ENCODE measurements at regions not wholly inside any gene's neighbourhood (a gene's known extent, or its start where the extent isn't known, plus 50 kb on each side); places are given as distances from the start of the nearest gene placed in this dataset.

- TF ChIP-seq CTCF (IDR thresholded peaks at IDR 0.05 in 2 of 3, conservative IDR thresholded peaks at IDR 0.05 in 1 of 3; ENCODE audit: control insufficient read depth in 2 of 3, extremely low read depth in 1 of 3, insufficient read depth in 1 of 3, low read depth in 3 of 3, low read length in 3 of 3) (no peak), ESRRA (IDR thresholded peaks at IDR 0.05; ENCODE audit: low read length) (no peak), SMC3 (IDR thresholded peaks at IDR 0.05; ENCODE audit: borderline replicate concordance, low read length) (no peak), NR2C2 (IDR thresholded peaks at IDR 0.05; ENCODE audit: borderline replicate concordance, control insufficient read depth, insufficient read length, low read depth) (no peak), JUND (IDR thresholded peaks at IDR 0.05; ENCODE audit: low read depth, low read length) (no peak), ZNF207 (IDR thresholded peaks at IDR 0.05; ENCODE audit: borderline replicate concordance) (no peak), POLR2A (IDR thresholded peaks at IDR 0.05; ENCODE audit: low read depth, low read length) (no peak), REST (IDR thresholded peaks at IDR 0.05; ENCODE audit: low read depth, low read length) (no peak), BHLHE40 (IDR thresholded peaks at IDR 0.05; ENCODE audit: borderline replicate concordance in 1 of 2, low read depth in 2 of 2, low read length in 1 of 2) (no peak), RB1 (IDR thresholded peaks at IDR 0.05; ENCODE audit: borderline replicate concordance) (no peak), EZH2 (IDR thresholded peaks at IDR 0.05; ENCODE audit: borderline replicate concordance, control insufficient read depth, low read depth, low read length) (no peak), MAX (IDR thresholded peaks at IDR 0.05; ENCODE audit: low read depth, low read length) (no peak), ZBTB33 (IDR thresholded peaks at IDR 0.05) (no peak)
Measured at GRCh38 chr18:30730915-30731314, 311.6 kb downstream of the DSC3 start.
